ENCODE measurements at regions not wholly inside any gene's neighbourhood (a gene's known extent, or its start where the extent isn't known, plus 50 kb on each side); places are given as distances from the start of the nearest gene placed in this dataset.
A peak's percentile ranks its signal among the peaks of the same experiment; 100 is the strongest.

DNA sequence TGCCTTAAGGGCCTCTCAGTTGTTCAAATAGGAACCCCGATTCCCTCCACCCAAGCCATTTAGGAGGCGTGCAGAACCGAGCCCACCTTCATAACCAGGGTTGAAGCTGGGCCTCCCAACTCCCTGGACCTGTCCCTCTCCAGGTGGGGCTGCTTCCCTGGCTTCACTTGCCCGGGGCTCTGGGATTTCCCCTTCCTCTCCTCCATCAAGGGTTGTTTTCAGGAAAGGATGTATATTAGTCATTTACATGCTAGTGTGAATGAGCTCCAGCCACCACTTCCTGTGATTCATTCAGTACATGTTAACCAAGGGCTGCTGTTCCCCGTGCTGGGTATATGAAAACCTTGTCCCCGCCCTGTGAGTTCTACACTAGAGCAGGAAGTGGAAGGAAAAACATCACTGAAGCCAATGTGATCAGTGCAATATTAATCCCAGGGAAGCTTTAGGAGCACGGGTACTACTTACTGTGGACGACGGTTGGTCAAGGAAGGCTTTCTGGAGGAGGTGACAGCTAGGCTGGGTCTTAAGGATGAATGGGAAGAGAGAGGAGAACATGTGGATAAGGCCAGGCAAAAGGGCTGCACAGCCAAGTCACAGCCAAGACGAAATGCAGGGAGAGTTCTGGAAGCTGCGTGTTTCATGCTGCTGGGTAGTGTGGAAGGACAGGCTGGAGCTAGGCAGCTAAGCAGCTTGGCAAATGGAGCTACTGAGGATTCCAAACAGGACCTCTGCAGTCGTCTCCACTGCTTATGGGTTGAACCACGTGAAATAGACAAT lies 150.1 kb upstream of the SHH start:
- peak; percentile 59 to 60 for DNase-seq

DNA sequence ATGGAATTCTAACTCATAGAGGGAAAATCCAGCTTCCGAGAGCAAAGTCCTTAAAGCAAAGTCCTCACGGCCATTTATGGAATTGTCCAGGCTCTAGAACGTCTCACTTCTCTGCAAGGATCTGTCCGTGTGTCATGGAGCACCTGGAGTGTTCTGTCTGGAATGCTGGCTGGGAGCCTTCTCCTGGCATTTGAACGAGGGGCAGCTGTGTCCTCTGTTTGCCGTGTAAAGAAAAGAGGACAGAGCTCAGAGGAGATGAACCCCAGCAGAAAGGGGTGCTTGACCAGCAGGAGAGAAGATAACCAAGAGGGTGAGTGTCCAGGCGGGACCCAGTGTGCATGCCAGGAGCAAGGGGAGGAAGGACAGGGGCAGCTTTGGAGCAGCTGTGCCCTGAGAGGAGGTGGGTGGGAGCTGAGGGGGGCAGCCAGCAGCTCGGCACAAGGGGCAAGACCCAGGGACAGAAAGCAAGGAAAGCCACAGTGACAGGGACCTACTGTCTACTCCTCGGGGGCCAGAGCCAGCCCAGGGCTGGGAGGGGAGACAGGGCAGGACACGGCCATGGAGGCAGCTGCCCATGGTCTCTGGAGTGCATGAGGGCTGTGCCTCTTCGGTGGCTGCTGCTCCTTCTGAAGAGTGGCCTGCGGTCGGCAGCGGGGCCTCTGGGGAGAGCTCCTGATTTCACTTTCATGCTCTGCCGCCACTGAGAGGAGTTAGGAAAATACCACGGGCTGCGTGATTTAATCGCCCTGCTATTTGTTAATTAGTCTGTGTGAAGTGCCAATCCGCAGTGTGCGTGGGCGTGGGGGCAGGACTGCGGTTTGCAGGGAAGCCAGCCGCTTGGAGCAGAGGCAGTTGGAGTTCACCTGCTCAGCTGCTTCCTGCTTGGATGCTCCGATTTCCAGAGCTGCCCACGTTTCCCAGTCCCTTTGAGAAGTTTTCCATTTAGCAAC lies 149.3 kb upstream of the SHH start:
- DNase-seq = peak; percentile 46 to 55

DNA sequence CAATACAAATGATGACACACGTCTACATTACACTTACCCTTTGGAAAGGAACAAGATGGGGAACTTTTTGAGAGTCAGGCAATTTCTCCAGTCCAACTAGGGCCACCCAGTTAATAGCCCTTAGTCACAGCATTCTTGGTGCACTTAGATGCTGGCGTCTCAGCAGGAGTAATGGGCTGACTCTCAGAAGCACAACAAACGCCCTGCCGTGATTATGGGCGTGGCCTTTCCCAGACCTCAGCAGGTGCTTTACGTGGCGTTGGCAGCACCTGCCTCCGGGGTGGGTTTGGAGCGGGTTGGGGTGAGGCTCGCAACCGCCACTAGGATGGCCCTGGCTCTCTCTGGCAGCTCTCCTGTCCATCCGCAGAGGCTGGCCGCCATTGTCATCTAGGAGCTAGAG lies 147.6 kb upstream of the SHH start:
- no peak for DNase-seq

DNA sequence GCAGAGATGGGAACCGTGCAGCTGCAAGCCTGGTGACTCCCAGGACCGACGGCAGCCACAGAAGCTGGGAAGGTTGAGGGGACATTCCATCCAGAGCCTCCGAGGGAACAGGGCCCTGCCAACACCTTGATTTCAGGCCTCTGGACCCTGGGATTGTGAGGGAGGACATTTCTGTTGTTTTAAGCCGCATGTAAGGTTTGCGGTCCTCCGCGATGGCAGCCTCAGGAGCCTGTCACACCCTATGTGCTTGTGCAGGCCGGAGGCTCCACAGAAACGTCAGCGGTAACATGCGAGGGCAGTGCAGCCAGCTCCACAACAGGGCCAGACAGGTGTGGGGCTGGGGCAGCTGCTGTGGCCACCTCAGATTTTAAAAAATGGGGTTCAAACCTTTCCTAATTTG lies 144.7 kb upstream of the SHH start:
- DNase-seq = no peak

DNA sequence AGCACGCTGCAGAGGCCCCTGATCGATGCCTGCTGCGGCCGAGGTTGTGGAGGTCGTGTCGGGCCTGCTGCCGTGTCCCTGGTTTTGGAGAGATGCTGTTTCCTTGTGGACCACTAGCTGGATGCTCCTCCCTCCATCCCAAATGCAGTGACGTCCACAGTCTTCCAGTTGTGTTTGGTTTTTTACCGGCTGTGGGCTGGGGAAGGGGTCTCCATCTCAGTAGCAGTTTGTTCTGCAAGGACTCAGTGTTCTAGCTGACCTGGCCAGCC lies 143.0 kb upstream of the SHH start:
- DNase-seq = no peak

DNA sequence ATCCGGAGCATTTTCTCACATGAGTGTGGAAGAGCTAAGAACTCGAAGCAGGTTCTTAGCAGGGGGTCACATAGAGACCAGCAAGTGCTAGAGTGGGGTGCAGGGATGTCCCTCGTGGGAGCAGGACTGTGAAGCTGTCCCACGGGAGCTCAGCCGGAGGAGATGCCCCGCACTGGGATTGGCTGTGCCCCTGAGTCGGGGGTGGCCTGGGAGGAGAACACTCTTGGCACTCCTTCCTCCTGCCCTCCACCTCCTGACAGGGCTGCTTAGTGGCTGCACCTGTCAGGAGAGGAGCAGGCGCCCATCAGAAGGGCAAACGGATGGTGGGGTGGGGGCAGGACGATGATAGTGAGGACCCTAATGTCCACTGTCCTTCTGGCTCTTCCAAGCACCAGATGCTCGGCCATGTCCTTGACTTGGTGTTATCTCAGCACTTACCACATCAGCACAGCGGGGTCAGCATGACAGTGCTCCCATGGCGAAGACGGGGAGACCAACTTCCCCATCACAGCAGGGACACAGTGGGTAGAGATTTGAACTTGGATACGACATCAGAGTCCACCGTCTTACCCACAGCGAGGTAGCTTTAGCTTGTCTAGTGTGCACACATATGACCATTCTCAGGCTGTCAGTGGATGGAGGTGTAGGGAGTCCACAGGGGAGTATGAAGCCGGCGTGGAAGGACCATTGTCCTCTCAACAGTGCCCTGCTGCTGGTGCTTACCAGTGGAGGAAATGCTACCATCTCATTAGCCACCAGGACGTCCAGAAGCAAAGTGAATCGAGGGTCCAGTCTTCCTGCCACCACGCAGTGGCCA lies 142.5 kb upstream of the SHH start:
- no peak for DNase-seq

DNA sequence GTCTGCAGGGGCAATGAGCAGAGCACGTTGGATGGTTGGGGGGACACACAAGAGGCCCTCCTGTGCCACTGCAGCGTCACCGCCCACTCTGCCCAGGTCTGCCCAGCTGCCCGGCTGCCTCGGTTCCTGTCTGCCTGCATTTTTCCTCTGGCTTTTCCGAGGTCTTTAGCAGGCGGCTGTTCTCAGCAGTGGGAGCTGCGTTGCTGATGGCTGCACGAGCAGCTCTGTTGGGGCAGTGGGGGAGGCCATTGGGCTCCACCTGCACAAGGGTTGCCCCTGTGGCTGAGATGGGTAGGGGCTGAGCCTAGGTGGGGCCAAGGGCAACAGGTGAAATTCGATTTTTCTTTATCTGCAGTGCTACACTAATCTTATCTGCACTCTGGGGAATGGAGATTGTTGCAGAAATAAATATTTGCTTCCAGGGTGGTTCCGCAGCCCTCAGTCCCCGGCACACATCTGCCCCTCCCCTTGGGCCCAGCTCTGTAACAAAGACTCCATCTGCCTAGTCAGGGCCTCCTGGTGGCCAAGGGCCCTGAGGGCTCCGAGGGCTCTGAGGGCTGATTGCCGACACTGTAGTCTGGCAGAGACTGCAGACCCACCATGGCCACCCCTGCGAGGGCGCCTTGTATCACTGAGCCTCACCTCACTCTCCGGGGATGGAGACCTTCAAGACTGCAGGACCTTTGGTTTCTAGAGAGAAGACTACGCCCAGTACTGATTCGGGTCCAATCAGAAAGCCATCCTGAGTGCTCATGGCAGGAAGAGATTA lies 141.7 kb upstream of the SHH start:
- DNase-seq = no peak

DNA sequence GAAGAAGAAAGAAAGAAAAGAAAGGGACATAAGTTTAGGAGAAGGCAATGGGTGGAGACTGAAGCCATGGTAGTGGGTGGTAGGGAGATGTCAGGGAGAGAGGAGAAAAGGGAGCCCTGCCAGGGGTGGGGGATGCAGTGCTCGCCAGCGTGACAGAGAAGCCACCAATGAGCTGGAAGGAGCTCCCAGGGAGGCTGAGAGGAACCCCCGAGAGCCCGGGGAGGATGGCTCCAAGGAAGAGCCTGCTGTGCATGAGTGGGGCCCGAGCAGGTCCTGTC lies 141.2 kb upstream of the SHH start:
- no peak for DNase-seq

DNA sequence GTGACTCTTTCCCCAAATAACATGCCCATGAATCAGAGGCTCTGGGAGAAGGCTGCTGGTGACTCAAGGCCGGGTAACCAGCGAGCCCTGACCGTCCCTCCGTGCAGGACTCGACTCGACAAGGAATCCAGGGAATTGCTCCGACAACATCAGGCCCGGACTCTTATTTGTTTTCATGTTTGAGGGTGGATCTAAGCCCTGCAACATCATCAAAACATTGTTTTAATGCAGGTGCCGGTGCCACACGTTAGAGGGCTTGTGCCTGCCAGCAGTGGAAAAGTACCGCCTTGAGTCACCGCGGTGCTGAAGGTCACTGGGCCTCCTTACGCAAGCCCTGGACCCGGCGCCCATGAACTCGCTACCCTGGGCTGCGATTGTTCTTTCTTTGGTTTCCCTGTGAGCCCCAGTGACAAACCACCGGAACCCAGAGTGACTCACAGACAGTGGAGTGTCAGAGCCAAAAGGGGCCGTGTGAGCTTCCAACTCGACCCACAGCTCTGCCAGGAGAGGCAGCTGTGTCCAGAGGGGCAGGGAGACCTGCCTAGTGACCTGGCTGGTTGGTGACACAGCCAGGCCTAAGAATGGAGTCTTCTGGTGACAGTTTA lies 139.4 kb upstream of the SHH start:
- no peak for DNase-seq

DNA sequence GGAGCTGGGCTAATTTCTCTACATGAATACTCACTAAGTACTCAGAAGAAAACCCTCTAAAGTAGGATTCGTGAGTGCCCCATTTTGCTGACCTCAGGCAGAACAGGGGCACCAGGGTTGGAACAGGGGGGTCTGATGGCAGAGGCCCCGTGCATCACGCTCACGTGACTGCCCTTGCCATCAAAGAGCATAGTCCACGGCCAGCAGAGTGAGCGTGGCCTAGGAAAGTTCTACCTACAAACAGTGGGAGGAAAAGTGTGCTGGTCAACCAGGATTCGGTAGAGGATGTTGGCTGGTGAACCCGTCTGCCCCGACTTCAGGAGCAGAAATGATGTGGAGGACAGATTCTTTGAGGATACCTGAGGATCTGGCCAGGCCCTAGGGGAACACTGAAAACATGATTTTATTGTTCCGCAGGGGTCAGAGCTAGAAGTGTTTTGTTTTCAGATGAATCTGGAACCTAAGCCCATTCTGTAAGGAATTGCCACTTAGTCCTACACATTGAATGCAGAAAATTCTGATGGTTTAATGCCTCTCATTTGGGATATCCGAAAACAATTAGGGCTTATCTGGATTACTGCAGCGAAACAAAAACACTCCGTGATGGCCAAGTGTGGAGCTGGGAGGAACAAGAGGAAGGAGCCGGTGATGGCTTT lies 138.8 kb upstream of the SHH start:
- no peak for DNase-seq

DNA sequence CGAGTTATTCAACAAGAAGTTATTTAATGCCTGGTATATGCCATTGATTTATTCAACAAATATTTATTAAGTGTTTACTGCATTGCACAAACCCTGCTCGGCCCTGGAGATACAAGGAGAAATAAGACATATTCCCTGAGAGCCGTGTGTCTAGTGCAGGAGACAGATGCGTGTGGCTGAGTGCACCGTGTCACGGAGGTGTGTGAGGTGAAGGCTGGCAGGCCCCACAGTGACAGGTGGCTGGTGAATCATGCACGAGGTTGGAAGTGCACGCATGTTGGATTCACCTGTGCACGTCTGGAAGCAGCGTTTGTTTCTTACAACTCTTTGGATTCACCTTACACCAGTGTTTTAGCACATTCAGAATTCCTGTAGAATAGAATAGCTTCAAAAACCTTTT lies 136.6 kb upstream of the SHH start:
- no peak for DNase-seq

DNA sequence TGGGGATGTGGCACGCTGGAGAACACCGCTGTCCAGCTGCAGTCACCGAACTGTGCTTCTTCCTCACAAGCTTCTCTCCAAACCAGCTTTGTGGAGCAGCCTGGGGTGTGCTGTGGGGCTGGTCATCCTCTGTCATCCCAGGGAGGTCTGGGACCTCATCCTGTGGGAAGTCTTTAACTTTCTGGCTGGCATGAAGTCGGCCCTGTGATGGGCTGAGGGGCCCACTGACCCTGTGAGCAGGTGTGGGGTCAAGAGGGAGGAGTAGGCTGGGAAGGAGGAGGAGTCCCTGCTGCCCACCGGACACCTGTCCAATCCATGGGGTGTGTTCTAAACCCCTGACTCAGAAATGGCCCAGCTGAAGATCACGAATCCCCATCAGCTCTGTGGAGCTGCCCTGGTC lies 136.2 kb upstream of the SHH start:
- DNase-seq = no peak

DNA sequence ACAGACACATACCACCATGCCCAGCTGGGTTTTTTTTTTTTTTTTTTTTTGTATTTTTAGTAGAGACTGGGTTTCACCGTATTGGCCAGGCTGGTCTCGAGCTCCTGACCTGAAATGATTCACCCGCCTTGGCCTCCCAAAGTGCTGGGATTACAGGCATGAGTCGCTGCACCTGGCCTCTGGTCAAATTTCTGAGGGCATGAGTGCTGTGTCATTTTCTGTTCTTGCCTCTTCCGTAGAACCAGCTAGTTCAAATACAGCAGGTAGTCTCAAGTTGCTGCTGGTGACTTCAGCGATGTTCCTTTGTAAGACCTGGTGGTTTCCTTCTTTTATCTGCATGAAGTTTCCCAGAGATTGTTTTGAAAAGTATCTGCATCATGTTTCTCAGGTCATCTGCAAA lies 134.8 kb upstream of the SHH start:
- no peak for DNase-seq

DNA sequence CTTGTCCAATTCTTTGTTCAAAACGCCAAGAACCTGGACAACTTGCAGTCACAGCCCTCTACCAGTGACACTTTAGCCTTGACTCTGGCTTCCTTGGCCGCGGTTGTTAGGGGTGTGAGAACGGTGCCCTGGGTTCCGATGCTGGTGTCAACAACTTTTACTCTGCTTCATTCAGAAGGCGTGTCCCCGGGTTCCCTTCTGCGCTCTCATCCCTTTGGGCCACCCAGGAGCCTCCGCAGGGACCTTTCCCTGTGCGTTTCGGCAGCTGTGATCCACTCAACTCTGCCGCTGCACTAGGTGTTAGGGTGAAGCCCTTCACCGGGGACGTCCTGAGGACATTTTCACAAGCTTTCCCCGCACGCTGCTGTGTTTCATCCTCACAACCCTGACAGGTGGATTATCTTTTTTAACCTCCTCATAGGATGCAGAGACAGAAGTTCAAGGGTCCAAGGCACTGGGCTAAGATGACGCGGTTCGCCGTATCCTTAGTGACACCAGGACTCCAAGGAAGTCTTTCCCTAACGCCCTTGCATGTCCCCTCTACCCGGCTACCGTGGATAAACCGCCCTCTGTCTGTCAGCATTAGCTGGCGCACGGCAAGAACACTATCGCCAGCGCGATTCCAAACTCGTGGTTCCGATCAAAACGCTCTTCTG lies 133.5 kb upstream of the SHH start:
- DNase-seq = no peak

DNA sequence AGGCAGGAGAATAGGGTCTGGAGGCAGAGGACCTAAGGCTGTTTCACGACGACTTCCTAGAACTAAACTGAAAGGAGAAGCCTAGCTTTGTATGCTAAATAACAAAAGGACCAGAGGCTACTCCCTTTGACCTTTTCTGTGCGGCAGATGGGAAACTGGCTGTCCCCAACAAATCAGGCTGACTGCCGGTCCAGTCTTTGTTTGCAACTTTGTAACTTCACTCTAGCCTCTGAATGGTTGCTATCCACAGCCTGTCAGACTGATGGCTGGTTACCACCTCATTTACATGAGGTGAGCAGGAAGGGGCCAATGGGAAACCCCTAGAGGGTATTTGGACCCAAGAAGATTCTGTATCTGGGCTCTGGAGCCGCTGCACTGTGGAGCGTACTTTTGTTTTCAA lies 132.6 kb upstream of the SHH start:
- no peak for DNase-seq

DNA sequence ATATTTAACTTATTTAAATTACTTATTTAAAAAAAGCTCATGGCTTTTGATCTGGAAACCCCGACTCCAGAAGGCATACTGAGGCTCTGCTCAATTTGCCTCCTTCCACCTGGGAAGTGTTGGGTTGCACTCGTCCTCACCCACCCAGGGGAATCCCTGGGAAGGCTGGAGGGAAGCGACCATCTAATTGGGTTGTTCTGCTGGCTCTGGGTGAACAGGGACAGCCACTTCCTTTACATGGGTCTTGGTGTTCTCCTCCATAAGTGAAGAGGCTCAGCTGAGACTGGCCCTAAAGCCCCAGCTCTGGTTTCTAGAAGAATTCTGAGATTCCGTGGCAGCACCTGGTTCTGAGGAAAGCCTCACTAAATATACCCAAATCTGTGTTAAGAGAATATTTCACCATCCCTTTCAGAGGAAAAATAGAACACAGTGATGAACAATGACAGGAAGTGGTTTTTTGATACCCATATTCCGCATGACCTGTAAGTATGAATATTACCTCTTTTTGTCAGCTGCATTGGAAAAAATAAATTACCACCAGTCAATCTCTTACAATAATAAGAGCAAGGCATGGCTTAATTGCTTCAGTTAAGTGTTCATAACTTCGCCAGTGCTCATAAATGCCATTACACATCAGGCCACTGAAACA lies 131.1 kb upstream of the SHH start:
- DNase-seq = no peak

DNA sequence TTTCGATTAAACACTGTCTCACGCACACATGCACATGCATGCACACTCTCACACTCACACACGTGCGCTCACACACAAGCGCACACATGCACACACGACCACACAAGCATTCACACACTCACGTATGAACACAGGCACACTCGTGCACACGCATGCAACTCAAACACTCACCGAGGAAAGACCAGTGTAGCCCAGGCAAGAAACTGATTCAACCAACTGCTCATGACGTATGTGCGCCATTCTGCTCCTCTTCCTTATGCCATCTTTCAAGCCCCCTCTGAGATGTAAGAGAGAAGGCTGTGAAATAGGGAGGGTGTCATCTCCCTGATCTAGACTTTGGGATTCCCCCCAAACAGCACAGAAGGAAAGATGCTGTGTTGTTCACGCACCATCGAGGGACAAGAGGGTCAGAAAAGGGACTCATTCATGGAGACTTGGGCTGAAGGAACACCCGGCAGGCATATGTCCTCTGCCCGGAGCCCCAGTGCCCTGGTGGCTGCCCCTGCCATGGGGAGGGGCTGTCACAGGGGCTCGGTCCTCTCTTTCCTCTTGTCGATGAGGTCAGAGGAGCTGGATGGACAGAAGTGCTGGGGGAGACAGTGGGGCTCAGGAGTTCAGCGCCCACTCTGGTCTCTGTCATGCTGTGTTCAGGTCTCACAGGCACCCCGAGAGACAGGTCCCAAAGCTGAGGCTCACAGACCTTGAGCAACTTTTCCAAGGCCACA lies 130.1 kb upstream of the SHH start:
- DNase-seq = no peak

DNA sequence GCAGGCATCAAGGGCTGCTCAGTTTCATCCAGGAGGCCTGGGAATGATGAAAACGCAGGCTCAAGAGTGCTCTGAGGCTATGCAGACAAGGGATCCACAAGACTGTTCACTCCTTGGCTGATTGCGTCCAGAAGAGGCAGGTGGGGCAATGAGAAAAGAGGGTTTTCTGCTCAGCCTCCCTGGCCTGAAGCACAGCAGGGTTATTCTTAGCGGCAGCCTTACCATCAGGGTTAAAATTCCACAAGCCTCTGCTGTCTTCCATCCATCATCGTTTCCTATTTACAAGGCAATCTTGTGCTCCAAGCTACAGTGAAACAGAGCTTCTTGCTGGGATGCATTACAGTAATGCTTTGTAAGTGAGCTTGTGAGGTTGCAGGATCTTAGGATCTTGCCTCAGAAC lies 129.4 kb upstream of the SHH start:
- no peak for DNase-seq

DNA sequence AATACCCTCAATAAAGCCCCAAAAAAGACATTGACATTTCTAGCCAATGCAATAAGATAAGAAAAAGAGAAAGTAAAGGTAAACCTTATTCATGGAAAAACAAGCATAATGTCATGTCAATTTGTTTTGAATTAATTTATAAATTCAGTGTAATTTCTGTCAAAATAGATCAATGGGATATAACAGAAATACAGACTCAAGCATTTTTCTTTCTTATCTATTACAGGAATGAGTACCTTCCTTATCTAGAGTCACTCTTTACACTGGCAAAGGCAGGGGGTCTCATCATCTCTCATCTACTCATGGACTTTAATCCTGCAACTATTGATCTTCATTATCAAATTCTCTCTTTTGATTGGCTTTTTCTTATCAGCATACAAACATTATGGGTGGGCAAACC lies 127.1 kb upstream of the SHH start:
- DNase-seq = no peak

DNA sequence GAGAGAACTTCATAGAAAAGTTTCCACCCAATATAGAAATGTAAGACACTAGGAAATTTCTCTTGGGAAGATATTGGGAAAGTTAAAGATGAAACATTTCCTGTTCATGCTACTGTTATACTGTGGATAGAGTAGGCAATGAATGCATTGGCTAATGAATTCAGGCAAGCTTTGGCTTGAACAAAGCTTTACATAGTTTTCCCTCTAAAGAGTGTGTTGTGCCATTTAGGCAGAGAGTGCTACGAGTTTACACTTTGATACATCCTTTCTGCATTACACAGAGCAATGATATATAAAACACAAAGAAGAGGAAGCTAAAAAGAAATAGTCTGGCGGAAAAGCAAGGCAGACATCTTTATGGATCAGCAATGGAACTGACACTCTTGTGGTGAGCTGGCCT lies 125.9 kb upstream of the SHH start:
- DNase-seq = no peak

Data from activated T-cell treated with anti-CD3 and anti-CD28 coated beads, Interleukin-2, amount 50 U/mL, for 48 hours (primary cell).